Liver (tissue), 3 donors: ENCODE measurements at regions not wholly inside any gene's neighbourhood (a gene's known extent, or its start where the extent isn't known, plus 50 kb on each side); places are given as distances from the start of the nearest gene placed in this dataset.

Experiments
- ATF3 ChIP-seq: IDR thresholded peaks from 2 replicates; pipeline ENCODE4 v1.6.1; 2016; ENCODE audit warnings: antibody characterized with exemption
- CTCF ChIP-seq: fragments of 150-350 bp; IDR thresholded peaks from 2 replicates; pipeline ENCODE4 v1.5.1; 2017; ENCODE audit warnings: improper control_type of control experiment, low read depth, low read length; ENCODE audit not compliant: missing input control
- JUND ChIP-seq, 2 donors: IDR thresholded peaks; 2 replicates each; pipeline ENCODE4 v1.6.1; 2016; ENCODE audit warnings: antibody characterized with exemption in 2 of 2
- MAX ChIP-seq: IDR thresholded peaks from 2 replicates; pipeline ENCODE4 v1.6.1; 2016; ENCODE audit warnings: antibody characterized with exemption
- RAD21 ChIP-seq, 2 donors: IDR thresholded peaks; 2 replicates each; pipeline ENCODE4 v1.6.1; 2016; ENCODE audit warnings: antibody characterized with exemption in 2 of 2, mild to moderate bottlenecking in 2 of 2
- SP1 ChIP-seq: IDR thresholded peaks from 2 replicates; pipeline ENCODE4 v1.6.1; 2018; ENCODE audit warnings: antibody characterized with exemption, mild to moderate bottlenecking
- TAF1 ChIP-seq: conservative IDR thresholded peaks from 2 replicates; pipeline ENCODE4 v1.6.1; 2016; ENCODE audit warnings: antibody characterized with exemption, mild to moderate bottlenecking
- YY1 ChIP-seq: IDR thresholded peaks from 2 replicates; pipeline ENCODE4 v1.6.1; 2016; ENCODE audit warnings: antibody characterized with exemption, mild to moderate bottlenecking
- ZBTB33 ChIP-seq: IDR thresholded peaks from 2 replicates; pipeline ENCODE4 v1.6.1; 2016; ENCODE audit warnings: antibody characterized with exemption
- donor health status: healthy.
- donor health status: healthy.

- TF ChIP-seq ZBTB33 = no peak
- TF ChIP-seq CTCF = no peak
- no peak for TF ChIP-seq ATF3
- no peak for TF ChIP-seq RAD21 (IDR thresholded peaks at IDR 0.05)
- no peak for TF ChIP-seq MAX
- no peak for TF ChIP-seq YY1
- TF ChIP-seq SP1 = no peak
- TF ChIP-seq TAF1 = no peak
- no peak for TF ChIP-seq JUND (IDR thresholded peaks at IDR 0.05)
Observed at GRCh38 chr4:112968451-112969159, 80.8 kb upstream of the ANK2 start.
